ENCODE measurements at regions not wholly inside any gene's neighbourhood (a gene's known extent, or its start where the extent isn't known, plus 50 kb on each side); places are given as distances from the start of the nearest gene placed in this dataset.

DNA sequence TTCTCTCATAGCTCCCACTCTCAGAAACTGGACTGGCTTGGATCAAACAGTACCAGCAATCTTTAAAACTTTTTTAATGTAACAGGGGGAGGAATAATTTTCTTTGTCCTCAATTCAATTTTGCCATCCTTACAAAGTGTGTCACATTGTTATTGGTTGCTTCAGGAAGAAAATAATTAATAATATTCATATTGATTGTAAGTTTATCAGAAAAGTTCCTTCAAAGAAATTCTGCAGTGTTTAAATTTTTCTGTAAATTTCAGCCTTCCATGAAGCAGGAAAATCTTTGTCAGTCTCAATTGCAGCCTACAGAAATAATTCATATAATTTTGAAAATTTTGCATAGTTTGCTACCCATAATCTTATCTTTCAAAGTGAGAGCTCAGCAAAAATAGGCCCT lies 1119.1 kb upstream of the ATXN7L3B start:
- Histone ChIP-seq H3K4me1 (no peaks in the 10 kb centered on the region), H3K36me3 (no peaks in the 10 kb centered on the region), H3K27ac (no peak overlapping the region), H3K27me3 (no peaks in the 10 kb centered on the region), H3K4me3 (no peak overlapping the region), H3K9me3 (peaks cover 0 to 8% (median 7%) of the 10 kb centered on the region in 4 donors)
- intact Hi-C loops (cut with DNase I; ENCODE audit: low total_unique reads): no loop called here
- no peak for DNase-seq
- TF ChIP-seq POLR2A (IDR thresholded peaks at IDR 0.05) (no peak), POLR2AphosphoS5 (IDR thresholded peaks at IDR 0.05) (no peak), EP300 (IDR thresholded peaks at IDR 0.05) (no peak)
- TF ChIP-seq, protein P1, sequence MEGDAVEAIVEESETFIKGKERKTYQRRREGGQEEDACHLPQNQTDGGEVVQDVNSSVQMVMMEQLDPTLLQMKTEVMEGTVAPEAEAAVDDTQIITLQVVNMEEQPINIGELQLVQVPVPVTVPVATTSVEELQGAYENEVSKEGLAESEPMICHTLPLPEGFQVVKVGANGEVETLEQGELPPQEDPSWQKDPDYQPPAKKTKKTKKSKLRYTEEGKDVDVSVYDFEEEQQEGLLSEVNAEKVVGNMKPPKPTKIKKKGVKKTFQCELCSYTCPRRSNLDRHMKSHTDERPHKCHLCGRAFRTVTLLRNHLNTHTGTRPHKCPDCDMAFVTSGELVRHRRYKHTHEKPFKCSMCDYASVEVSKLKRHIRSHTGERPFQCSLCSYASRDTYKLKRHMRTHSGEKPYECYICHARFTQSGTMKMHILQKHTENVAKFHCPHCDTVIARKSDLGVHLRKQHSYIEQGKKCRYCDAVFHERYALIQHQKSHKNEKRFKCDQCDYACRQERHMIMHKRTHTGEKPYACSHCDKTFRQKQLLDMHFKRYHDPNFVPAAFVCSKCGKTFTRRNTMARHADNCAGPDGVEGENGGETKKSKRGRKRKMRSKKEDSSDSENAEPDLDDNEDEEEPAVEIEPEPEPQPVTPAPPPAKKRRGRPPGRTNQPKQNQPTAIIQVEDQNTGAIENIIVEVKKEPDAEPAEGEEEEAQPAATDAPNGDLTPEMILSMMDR (IDR thresholded peaks at IDR 0.05): no peak

DNA sequence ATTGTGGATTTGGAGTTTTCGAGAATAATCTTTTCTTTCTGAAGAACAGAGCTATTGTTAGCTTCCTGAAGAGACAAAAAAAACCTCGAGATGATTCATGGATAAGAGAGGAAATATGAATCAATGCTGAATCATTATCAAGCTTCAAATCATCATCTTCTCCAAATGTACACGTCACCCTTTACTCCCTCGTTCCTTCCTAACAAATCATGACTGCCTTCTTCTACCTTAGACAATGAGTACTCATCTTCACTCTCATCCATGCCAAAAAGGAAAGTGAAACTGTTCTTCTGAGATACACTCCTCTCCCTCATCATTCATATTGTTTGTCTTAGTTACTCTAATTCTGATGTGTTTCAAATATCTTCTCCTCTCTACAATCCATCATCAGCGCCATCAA lies 1115.8 kb upstream of the ATXN7L3B start:
- DNase-seq: no peak
- Histone ChIP-seq H3K27ac (no peak overlapping the region), H3K9me3 (peaks cover 7 to 20% (median 12%) of the 10 kb centered on the region in 4 donors), H3K4me1 (no peaks in the 10 kb centered on the region), H3K27me3 (no peaks in the 10 kb centered on the region), H3K4me3 (no peak overlapping the region), H3K36me3 (no peaks in the 10 kb centered on the region)
- intact Hi-C loops (cut with DNase I; ENCODE audit: low total_unique reads): no loop called here
- WGBS, 5 donors: 64 to 81% (median 78%) methylated on average over 5 of the region's 5 CpGs
- TF ChIP-seq EP300 (IDR thresholded peaks at IDR 0.05): no peak
- TF ChIP-seq POLR2AphosphoS5 (IDR thresholded peaks at IDR 0.05): no peak
- TF ChIP-seq POLR2A (IDR thresholded peaks at IDR 0.05): no peak
- TF ChIP-seq, protein P1 (IDR thresholded peaks at IDR 0.05): no peak

DNA sequence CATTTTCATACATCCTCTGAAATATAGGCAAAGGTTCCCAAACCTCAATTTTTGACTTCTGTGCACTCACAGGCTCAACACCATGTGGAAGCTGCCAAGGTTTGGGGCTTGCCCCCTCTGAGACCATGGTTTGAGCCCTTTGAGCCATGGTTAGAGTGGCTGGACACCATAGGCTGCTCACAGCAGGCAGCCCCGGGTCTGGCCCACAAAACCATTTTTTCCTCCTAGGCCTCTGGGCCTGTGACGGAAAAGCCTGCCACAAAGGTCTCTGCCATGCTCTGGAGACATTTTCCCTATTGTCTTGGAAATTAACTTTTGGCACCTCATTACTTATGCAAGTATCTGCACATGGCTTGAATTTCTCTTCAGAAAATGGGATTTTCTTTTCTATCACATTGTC lies 1113.2 kb upstream of the ATXN7L3B start:
- 60 to 90% (median 64%) methylated on average over 2 of the region's 2 CpGs for WGBS, 5 donors
- intact Hi-C loops (cut with DNase I; ENCODE audit: low total_unique reads): no loop called here
- no peaks in the 10 kb centered on the region for H3K27me3 ChIP-seq
- no peak overlapping the region for H3K27ac ChIP-seq
- H3K36me3 ChIP-seq: no peaks in the 10 kb centered on the region
- H3K4me1 ChIP-seq: no peaks in the 10 kb centered on the region
- TF ChIP-seq EP300 (IDR thresholded peaks at IDR 0.05) (no peak), POLR2AphosphoS5 (IDR thresholded peaks at IDR 0.05) (no peak), POLR2A (IDR thresholded peaks at IDR 0.05) (no peak)
- TF ChIP-seq, protein P1 (IDR thresholded peaks at IDR 0.05): no peak
- no peak for DNase-seq
- H3K9me3 ChIP-seq: peaks cover 7 to 20% (median 12%) of the 10 kb centered on the region in 4 donors
- no peak overlapping the region for H3K4me3 ChIP-seq

DNA sequence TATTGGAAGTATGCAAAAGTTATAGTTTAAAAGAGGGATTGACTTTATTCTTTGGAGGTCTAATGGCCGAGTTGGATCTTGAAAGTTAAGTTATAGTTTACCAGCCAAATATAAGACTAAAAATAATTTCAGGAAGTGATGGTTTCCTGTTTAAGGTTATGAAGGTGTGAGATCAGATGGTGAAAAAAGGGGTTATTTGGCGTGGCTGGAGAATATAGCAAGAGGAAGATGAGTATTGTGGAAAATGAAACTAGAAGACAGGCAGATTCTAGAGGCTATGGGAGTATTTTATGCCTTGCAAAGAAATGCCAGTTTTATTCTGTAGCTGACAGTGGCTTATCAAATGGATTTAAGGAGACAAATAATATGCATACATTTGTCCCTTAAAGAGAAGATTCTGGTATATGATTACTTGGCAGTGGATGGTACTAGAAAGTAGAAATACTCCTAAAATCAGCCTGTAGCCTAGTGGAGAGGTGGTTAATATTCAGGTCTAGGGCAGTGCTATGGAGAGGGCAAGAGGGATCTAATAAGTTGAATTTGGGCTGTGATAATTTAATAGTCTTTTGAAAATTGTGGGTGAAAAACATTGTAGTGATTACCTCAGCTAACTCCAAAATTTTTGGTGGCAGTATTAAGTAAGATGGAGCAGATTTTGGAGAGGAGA lies 1091.8 kb upstream of the ATXN7L3B start:
- no peak overlapping the region for H3K27ac ChIP-seq
- no peak overlapping the region for H3K4me3 ChIP-seq
- no peaks in the 10 kb centered on the region for H3K4me1 ChIP-seq
- intact Hi-C loops (cut with DNase I; ENCODE audit: low total_unique reads): no loop called here
- no peaks in the 10 kb centered on the region for H3K9me3 ChIP-seq
- no peaks in the 10 kb centered on the region for H3K27me3 ChIP-seq
- DNase-seq: no peak
- no peaks in the 10 kb centered on the region for H3K36me3 ChIP-seq
- TF ChIP-seq POLR2A (IDR thresholded peaks at IDR 0.05) (no peak), POLR2AphosphoS5 (IDR thresholded peaks at IDR 0.05) (no peak), EP300 (IDR thresholded peaks at IDR 0.05) (no peak)
- TF ChIP-seq, protein P1 (IDR thresholded peaks at IDR 0.05): no peak
- WGBS, 5 donors: 33 to 66% (median 62%) methylated on average over 2 of the region's 2 CpGs
